ENCODE measurements at regions not wholly inside any gene's neighbourhood (a gene's known extent, or its start where the extent isn't known, plus 50 kb on each side); places are given as distances from the start of the nearest gene placed in this dataset.

- peak; percentile 12 to 45 (median 12); a peak in 2 of 4 replicates for TF ChIP-seq CTCF (IDR thresholded peaks at IDR 0.05; ENCODE audit: control extremely low read depth in 1 of 3, insufficient read depth in 1 of 3, low read depth in 1 of 3, low read length in 3 of 3)
- TF ChIP-seq CHD2 (IDR thresholded peaks at IDR 0.05; ENCODE audit: low read length) = no peak
- TF ChIP-seq TAF7 (optimal IDR thresholded peaks at IDR 0.05; ENCODE audit: borderline replicate concordance, low read depth, low read length) = no peak
These were observed 76.1 kb upstream of the RGS2 start (continued) for GRCh38 chr1:192732787-192733186.

Data from H1 (cell line).